ENCODE measurements at regions not wholly inside any gene's neighbourhood (a gene's known extent, or its start where the extent isn't known, plus 50 kb on each side); places are given as distances from the start of the nearest gene placed in this dataset.

- no peak overlapping the region for H3K4me3 ChIP-seq (ENCODE audit: insufficient read depth, low read depth, low read length)
- H3K27me3 ChIP-seq (ENCODE audit: control insufficient read depth, insufficient read depth, low read length), result no peaks in the 10 kb centered on the region
- DNase-seq, result no peak
- no peaks in the 10 kb centered on the region for H3K36me3 ChIP-seq (replicated peaks; ENCODE audit: control insufficient read depth, insufficient read depth, low read length)
These were observed 66.0 kb upstream of the SLC14A2 start for GRCh38 chr18:45549290-45549689.

DNA sequence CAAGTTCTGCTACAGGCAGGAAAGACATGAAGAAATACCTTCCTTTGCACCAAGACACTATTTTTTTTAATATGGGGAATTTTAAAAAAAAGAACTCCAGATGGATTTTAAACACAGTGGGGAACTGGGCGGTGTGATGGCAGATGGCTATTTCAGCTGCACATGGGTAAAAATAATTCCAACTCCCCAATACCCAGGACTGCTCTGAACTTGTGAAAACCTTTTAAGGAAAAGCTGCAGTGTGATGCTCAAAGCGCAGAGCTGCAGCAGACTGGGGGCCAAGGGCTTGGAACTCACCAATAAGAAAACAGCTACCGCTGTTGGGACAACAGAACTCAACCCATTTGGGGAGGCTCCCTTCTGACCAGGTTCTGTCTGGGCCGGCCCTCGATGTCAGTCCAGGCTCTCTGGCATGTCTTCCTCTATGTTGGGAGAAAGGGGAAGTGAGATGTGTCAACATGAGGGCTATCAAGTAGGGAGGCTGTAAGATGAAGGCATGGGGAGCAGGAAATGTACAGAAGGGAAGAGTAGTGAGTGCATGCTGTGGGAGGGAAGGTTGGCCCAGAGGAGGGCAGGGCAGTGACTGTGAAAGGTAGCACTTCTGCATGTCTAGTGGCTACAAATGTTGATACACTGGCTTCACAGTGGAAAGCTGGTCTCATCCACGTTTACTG lies 64.0 kb upstream of the SLC14A2 start:
- H3K4me3 ChIP-seq (ENCODE audit: insufficient read depth, low read depth, low read length), result no peak overlapping the region
- no peaks in the 10 kb centered on the region for H3K27me3 ChIP-seq (ENCODE audit: control insufficient read depth, insufficient read depth, low read length)
- no peak for DNase-seq
- no peaks in the 10 kb centered on the region for H3K36me3 ChIP-seq (replicated peaks; ENCODE audit: control insufficient read depth, insufficient read depth, low read length)

GRCh38 chr18:45553723-45554388 lies 61.4 kb upstream of the SLC14A2 start:
- H3K36me3 ChIP-seq (replicated peaks; ENCODE audit: control insufficient read depth, insufficient read depth, low read length), result no peaks in the 10 kb centered on the region
- no peak overlapping the region for H3K4me3 ChIP-seq (ENCODE audit: insufficient read depth, low read depth, low read length)
- DNase-seq, result no peak
- H3K27me3 ChIP-seq (ENCODE audit: control insufficient read depth, insufficient read depth, low read length), result no peaks in the 10 kb centered on the region

DNA sequence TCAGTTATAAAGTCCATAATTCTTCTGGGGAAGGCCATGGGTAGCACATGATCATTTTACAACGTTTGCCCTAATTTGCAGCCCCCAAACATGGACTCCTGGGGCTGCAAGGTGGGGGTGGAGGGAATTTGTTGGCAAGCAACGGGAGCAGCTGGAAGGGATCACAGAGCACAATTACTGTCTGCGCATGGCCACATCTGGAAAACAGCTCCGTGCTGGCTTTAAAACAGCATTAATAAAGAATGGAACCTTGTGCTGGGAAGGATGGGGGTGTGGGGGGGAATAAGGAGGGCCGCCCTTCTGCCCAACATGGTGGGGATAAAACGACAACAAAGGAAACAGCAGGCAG lies 60.9 kb upstream of the SLC14A2 start:
- H3K36me3 ChIP-seq (replicated peaks; ENCODE audit: control insufficient read depth, insufficient read depth, low read length), result no peaks in the 10 kb centered on the region
- no peak overlapping the region for H3K4me3 ChIP-seq (ENCODE audit: insufficient read depth, low read depth, low read length)
- no peaks in the 10 kb centered on the region for H3K27me3 ChIP-seq (ENCODE audit: control insufficient read depth, insufficient read depth, low read length)
- no peak for DNase-seq

DNA sequence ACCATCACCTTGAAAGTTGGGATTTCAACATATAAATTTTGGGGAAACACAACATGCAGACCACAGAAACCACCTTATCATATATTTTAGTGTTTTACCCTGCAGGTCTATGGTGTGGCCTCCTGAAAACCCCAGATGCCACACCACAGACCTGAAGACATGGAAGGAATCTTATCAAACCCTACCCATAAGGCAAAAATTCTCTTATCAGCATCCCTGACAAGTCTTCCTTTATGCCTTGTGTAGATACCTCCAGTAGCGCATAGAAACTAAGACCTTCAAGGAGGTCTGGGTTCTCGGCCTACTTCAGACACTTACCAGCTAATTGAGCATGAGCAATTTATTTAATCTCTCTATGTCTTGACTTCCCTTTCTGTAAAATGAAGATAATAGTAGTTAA lies 59.1 kb upstream of the SLC14A2 start:
- H3K4me3 ChIP-seq (ENCODE audit: insufficient read depth, low read depth, low read length), result no peak overlapping the region
- H3K27me3 ChIP-seq (ENCODE audit: control insufficient read depth, insufficient read depth, low read length), result no peaks in the 10 kb centered on the region
- H3K36me3 ChIP-seq (replicated peaks; ENCODE audit: control insufficient read depth, insufficient read depth, low read length), result no peaks in the 10 kb centered on the region
- no peak for DNase-seq

DNA sequence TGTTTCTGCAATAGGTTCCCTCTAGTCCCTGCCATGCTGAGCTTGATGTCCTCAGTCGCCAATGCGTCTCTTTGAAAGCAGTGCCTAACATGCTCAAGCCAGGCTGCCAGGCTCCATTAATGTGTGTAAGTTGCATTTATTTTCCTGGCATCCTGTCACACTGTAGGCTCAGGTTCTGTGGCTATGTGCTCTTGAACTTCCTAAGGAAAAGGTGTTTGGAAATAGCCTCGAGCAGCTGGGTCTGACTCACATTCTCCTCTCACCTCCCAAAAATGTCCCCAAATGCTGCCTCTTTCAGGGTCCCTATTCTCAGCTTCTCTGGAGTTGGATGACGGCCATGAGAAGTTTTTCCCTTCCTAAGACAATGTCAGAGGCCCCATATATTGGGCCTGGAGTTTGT lies 58.0 kb upstream of the SLC14A2 start:
- H3K36me3 ChIP-seq (replicated peaks; ENCODE audit: control insufficient read depth, insufficient read depth, low read length), result no peaks in the 10 kb centered on the region
- no peak for DNase-seq
- H3K4me3 ChIP-seq (ENCODE audit: insufficient read depth, low read depth, low read length), result no peak overlapping the region
- H3K27me3 ChIP-seq (ENCODE audit: control insufficient read depth, insufficient read depth, low read length), result no peaks in the 10 kb centered on the region

GRCh38 chr18:45557779-45558178 lies 57.5 kb upstream of the SLC14A2 start:
- no peak for DNase-seq
- Histone ChIP-seq H3K27me3 (ENCODE audit: control insufficient read depth, insufficient read depth, low read length) (no peaks in the 10 kb centered on the region), H3K4me3 (ENCODE audit: insufficient read depth, low read depth, low read length) (no peak overlapping the region), H3K36me3 (replicated peaks; ENCODE audit: control insufficient read depth, insufficient read depth, low read length) (no peaks in the 10 kb centered on the region)

- no peak for DNase-seq
- H3K36me3 ChIP-seq (replicated peaks; ENCODE audit: control insufficient read depth, insufficient read depth, low read length), result no peaks in the 10 kb centered on the region
- no peaks in the 10 kb centered on the region for H3K27me3 ChIP-seq (ENCODE audit: control insufficient read depth, insufficient read depth, low read length)
- H3K4me3 ChIP-seq (ENCODE audit: insufficient read depth, low read depth, low read length), result no peak overlapping the region
These were observed 56.0 kb upstream of the SLC14A2 start for GRCh38 chr18:45559258-45559657.

GRCh38 chr18:45560870-45561269 lies 54.4 kb upstream of the SLC14A2 start:
- Histone ChIP-seq H3K4me3 (ENCODE audit: insufficient read depth, low read depth, low read length) (no peak overlapping the region), H3K36me3 (replicated peaks; ENCODE audit: control insufficient read depth, insufficient read depth, low read length) (no peaks in the 10 kb centered on the region), H3K27me3 (ENCODE audit: control insufficient read depth, insufficient read depth, low read length) (no peaks in the 10 kb centered on the region)
- DNase-seq, result no peak

- Histone ChIP-seq H3K36me3 (replicated peaks; ENCODE audit: control insufficient read depth, insufficient read depth, low read length) (no peaks in the 10 kb centered on the region), H3K27me3 (ENCODE audit: control insufficient read depth, insufficient read depth, low read length) (no peaks in the 10 kb centered on the region), H3K4me3 (ENCODE audit: insufficient read depth, low read depth, low read length) (no peak overlapping the region)
These were observed 52.5 kb upstream of the SLC14A2 start for GRCh38 chr18:45562567-45563479.

DNA sequence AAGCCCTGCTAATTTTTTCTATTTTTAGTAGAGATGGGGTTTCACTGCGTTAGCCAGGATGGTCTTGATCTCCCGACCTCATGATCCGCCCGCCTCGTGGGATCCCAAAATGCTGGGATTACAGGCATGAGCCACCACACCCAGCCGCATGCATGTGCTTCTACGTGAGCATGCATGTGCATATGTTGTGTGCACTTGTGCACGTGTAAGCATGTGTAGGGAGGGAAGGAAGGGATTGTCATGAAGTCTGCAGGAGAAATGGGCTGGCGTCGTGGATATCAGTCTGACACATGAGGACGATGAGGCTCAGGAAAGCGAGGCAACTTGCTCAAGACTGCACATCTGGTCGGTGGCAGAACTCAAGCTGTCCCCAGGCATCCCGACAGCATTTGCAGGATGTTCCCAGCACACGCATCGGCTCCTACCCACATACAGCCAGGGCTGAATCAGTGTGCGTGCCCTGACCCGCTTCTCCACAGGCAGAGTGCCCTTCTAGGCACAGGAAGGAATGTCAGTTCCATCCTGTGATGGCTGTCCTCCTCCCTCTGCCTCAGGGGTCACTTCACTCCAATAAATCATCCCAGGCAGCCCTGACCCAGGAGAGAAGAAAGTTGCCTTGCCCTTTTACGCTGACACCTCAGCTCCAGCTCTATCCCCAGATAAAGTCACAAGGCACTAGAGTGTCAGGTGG lies 49.9 kb upstream of the SLC14A2 start:
- no peak for DNase-seq
- H3K4me3 ChIP-seq (ENCODE audit: insufficient read depth, low read depth, low read length), result no peak overlapping the region
- H3K36me3 ChIP-seq (replicated peaks; ENCODE audit: control insufficient read depth, insufficient read depth, low read length), result no peaks in the 10 kb centered on the region
- no peaks in the 10 kb centered on the region for H3K27me3 ChIP-seq (ENCODE audit: control insufficient read depth, insufficient read depth, low read length)

More at GRCh38 chr18:45562567-45563479, 52.5 kb upstream of the SLC14A2 start:
- DNase-seq, result no peak

Data from H7 (cell line).